Activated CD8-positive, alpha-beta memory T cell treated with anti-CD3 and anti-CD28 coated beads, Interleukin-2, amount 10 ng/mL, durations not matched to agents 7 days and 5 days (primary cell): ENCODE measurements at regions not wholly inside any gene's neighbourhood (a gene's known extent, or its start where the extent isn't known, plus 50 kb on each side); places are given as distances from the start of the nearest gene placed in this dataset.

Experiments used
- ATAC-seq: fragments of 150-1000 bp; cut with Tn5 transposase; one replicate; pipeline ENCODE4 v1.10.0; 2021; ENCODE audit warnings: moderate library complexity
- CTCF ChIA-PET: fragments of 350-600 bp; sonication (Branson Sonifier 250); formaldehyde crosslinking; loops from one replicate; lab custom pipeline; 2021; ENCODE audit warnings: antibody characterized with exemption; lab: Charles Lee
- DNase-seq: peaks from one replicate; pipeline ENCODE4 v3.0.0-alpha.2; 2020
- H3K27ac Mint-ChIP-seq: one replicate; pipeline ENCODE4 v1.8.0; 2021; ENCODE audit warnings: mild to moderate bottlenecking, mixed read lengths
- H3K27me3 Mint-ChIP-seq: one replicate; pipeline ENCODE4 v1.8.0; 2021; ENCODE audit warnings: mixed read lengths
- H3K36me3 Mint-ChIP-seq: one replicate; pipeline ENCODE4 v1.8.0; 2021; ENCODE audit warnings: mild to moderate bottlenecking, mixed read lengths
- H3K4me1 Mint-ChIP-seq: one replicate; pipeline ENCODE4 v1.8.0; 2021; ENCODE audit warnings: mixed read lengths
- H3K4me3 Mint-ChIP-seq: one replicate; pipeline ENCODE4 v1.8.0; 2021; ENCODE audit warnings: mild to moderate bottlenecking, moderate library complexity, mixed read lengths
- H3K9me3 Mint-ChIP-seq: one replicate; pipeline ENCODE4 v1.8.0; 2022; ENCODE audit warnings: low read depth, mixed read lengths

DNA sequence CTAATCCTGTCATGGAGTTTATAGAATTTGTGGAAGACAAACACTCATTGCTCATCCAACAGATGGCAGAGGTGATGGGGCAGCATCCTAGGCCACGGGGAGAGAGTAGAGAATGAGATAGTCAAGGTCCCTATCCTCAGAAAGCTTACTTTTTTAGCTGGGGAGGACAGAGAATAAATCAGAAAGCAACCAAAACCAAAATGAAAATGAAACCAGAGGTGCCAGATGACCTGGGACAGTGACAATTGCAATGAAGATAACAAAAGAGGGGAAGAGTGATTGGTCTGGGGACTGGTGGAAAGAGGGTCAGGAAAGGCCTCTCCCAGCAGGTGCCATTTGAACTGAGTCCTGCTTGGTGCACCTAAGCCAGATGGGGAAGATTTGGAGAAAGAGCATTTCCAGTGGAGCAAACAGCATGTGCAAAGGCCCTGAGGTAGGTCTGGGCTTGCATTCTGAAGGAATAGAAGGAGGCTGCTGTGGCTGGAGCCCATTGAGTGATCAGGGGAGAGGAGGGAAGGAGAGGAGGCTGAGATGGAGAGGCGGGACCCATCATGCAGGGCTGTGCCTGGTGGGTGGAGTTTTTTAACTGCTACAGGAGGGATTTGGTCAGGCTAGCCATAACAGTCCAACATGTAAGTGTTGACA is 164.1 kb downstream of the RPS24 start:
- ATAC-seq = no peak
- CTCF ChIA-PET = no interaction called here
- no peak for DNase-seq
- Mint-ChIP-seq H3K36me3 (no peaks in the 10 kb centered on the region), H3K27me3 (peaks cover 5% of the 10 kb centered on the region), H3K9me3 (peaks cover 3% of the 10 kb centered on the region), H3K4me3 (no peak overlapping the region), H3K27ac (no peak overlapping the region), H3K4me1 (no peaks in the 10 kb centered on the region)

DNA sequence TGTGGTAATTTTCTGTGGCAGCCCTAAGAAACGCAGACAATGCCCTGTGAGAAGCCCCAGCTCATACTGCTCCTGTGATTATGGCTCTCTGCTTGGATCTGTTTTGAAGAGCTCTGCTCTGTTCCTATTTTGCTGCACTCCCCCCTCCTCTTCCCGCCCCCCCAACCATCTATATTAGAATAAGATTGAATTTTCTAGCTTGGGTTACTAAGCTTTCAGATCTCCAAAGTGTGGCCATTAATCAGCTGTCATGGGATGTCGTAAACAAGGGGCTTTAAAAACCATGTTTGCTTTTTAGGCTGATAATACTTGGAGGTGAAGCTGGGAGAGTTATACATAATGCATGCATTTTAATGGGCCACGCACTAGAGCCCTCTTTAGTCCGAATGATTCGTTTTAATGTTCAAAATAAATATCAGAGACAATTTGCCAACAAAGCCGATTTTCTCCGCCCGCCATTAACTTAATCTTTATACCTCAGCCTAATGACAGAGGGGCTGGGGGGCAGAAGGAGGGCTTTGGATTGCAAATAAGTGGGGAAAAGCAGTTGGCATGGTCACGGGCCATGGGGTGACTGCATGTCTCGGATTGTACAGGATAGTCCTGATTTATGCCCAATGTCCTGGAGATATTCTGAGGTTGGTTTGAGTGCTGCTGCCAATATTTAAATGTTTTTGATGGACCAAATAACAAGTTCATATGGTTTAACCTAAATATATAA is 165.5 kb downstream of the RPS24 start:
- Mint-ChIP-seq H3K9me3 (no peaks in the 10 kb centered on the region), H3K27me3 (peaks cover 5% of the 10 kb centered on the region), H3K27ac (no peak overlapping the region), H3K4me1 (no peaks in the 10 kb centered on the region), H3K4me3 (no peak overlapping the region), H3K36me3 (no peaks in the 10 kb centered on the region)
- ATAC-seq = no peak
- CTCF ChIA-PET = interaction anchor here (1.2 to 1.4 kb wide), 2 partner anchors 9 to 152 kb away, joined by 4 read pairs; no protein-coding TSS in a partner anchor
- no peak for DNase-seq

DNA sequence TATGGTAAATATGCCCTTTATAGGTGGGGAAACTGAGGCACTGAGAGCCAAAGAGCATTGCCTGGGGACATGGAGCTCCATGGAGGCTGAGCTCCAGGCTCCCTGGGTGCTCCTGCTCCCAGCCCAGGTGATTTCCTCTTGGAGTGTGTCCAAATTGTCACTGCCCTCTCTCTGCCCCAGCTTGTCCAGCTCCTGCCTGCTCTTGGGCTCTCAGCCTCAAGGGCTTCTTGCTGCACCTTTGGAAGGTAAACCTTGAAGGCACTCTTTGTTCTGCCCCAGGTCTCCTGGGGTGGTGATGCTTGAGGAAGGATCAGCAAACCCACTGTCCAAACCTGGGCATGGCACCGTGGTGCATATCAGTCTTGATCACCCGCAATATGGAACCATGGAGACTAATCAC is 166.1 kb downstream of the RPS24 start:
- Mint-ChIP-seq H3K27me3 (peaks cover 5% of the 10 kb centered on the region), H3K4me3 (no peak overlapping the region), H3K4me1 (no peaks in the 10 kb centered on the region), H3K36me3 (no peaks in the 10 kb centered on the region), H3K27ac (no peak overlapping the region), H3K9me3 (no peaks in the 10 kb centered on the region)
- DNase-seq (no peak), ATAC-seq (no peak)
- CTCF ChIA-PET = interaction anchor here (1.2 kb wide), 1 partner anchor 10 kb away, joined by 4 read pairs; no protein-coding TSS in a partner anchor

DNA sequence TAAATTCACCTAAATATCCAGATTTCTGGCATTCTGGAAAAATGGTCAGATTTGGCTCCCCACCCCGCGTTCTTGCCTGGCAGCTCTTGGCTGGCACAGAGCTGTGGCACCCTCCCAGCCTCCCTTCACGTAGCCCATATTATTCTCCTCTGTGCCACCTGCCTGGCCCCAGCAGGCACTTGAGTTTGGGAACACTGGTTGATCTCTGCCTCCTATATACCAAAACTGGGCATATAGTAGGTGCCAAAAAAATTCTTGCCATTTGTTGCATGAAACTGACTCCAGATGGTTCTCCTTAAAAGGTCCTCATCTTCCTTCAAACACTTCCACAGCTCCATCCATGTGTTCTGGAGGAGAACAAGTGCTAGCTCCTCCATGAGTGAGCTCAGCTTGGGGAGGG is 167.0 kb downstream of the RPS24 start:
- Mint-ChIP-seq H3K27me3 (peaks cover 5% of the 10 kb centered on the region), H3K4me3 (no peak overlapping the region), H3K36me3 (no peaks in the 10 kb centered on the region), H3K4me1 (peaks cover 2% of the 10 kb centered on the region), H3K9me3 (no peaks in the 10 kb centered on the region), H3K27ac (no peak overlapping the region)
- ATAC-seq = no peak
- no peak for DNase-seq
- CTCF ChIA-PET = no interaction called here

DNA sequence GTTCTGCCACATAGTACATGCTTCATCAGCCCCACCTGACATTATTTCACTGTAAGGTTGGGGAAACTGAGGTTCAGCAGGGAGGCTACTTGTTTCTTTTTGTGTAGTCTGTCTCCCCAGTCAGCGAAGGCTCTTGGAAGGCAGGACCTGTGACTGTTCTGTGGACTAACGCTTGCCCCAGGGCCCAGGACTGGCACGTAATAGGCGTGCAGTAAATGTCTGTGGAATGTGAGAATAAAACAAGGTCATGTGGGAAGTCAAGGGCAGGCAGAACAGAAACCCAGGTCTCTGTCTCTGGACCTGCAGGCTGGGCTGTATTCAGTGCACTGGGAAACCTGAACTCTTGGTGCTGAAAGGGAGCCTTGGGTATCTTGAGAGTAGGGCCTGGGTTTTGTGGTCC is 168.7 kb downstream of the RPS24 start:
- Mint-ChIP-seq H3K27me3 (peaks cover 5% of the 10 kb centered on the region), H3K4me3 (no peak overlapping the region), H3K4me1 (peaks cover 4% of the 10 kb centered on the region), H3K36me3 (no peaks in the 10 kb centered on the region), H3K9me3 (no peaks in the 10 kb centered on the region), H3K27ac (no peak overlapping the region)
- ATAC-seq (no peak), DNase-seq (no peak)
- CTCF ChIA-PET = no interaction called here

DNA sequence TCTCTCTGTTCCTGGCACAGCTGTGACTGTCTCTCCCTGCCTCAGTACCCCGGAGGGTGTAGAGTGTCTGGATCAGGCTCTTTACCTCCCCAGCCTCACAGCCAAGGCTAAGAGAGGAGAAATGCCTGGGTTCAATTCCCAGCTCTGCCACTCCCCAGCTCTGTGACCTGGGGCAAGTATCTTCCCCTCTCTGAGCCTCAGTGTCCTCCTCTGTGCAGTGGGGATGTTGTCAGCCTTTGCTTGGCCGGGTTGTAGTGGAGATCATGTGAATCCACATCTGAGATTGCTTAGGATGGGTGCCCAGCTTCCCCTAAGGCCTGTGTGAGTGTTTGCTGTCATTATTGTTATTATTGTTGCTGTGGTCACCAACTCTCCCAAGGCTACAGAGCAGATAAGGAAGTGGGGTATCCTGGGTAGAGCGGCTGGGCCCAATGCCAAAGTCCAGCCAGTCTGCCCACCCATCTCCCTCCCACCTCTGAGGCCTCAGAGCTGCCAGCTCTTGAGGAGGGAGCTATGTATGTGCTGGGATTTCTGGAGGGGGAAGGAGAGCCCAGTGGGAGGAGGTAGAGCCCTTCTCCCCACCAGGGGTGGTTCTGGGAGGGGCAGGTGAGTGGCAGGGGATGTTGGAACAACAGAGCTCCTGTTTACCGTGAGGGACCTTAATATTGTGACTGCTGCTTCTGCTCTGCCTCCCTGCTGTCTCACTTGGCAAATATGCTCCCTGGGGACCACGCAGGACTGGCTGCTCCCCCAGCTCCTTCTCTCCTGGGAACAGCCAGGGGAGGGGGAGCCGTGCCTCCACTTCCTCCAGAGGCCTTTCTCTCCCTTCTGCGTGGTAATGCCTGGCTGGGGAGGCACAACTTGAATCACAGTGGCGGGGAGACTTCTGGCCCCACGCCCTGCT is 170.5 kb downstream of the RPS24 start:
- no peak for ATAC-seq
- no peak overlapping the region for H3K27ac Mint-ChIP-seq

DNA sequence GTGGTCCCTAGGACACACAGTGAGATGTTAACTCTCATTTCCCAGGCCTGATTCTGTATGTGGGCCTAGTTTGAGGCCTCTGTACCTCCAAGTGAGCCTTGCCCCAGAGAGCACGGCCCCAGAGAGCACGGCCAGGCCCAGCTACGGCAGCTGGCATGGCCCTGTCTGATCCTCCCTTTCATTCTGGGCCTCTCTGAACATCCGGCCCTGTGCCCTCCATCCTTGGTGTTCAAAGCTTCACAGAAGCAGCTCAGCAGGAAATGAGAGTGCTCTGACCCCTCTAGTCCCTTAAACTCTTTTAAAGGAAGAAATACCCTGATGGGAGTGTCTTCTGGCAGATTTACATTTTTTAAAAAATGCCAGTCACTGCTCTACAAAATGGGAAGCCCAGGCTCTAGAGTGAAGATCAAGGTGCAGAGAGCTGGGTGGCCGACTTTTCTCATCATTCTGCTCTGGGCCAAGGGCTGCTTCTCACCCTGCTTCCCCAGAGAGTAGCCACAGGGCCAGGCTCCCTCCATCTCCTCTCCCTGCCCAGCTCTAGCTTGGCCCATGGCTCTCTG is 171.9 kb downstream of the RPS24 start:
- ATAC-seq = no peak

More for the DNA sequence above, 170.5 kb downstream of the RPS24 start:
- CTCF ChIA-PET = no interaction called here
- Mint-ChIP-seq H3K4me3 (no peak overlapping the region), H3K36me3 (no peaks in the 10 kb centered on the region), H3K4me1 (peaks cover 6% of the 10 kb centered on the region), H3K27me3 (peaks cover 8% of the 10 kb centered on the region), H3K9me3 (no peaks in the 10 kb centered on the region)
- DNase-seq = no peak

DNA sequence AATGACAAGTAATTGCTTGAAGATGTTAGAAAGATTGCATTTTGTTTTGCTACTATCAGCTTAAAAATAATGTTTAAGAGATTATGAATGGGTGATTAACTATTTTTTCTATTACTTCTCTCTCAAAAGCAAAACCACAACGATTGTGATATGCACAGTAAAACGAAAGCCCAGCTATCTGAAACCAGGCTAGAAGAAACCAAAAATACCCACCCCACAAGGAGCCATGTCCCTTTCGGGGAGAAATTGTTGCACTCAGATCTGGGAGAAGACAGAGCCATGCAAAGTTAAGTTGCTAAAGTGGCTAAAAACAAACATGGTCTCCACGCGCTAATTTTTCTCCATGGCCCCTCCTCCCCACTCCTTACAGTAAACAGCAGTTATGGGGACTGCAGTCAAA is 173.6 kb downstream of the RPS24 start:
- ATAC-seq (no peak), DNase-seq (no peak)
- CTCF ChIA-PET = no interaction called here
- Mint-ChIP-seq H3K4me3 (no peak overlapping the region), H3K36me3 (no peaks in the 10 kb centered on the region), H3K4me1 (peaks cover 6% of the 10 kb centered on the region), H3K27me3 (peaks cover 5% of the 10 kb centered on the region), H3K27ac (no peak overlapping the region), H3K9me3 (no peaks in the 10 kb centered on the region)

More for the DNA sequence above, 171.9 kb downstream of the RPS24 start:
- CTCF ChIA-PET = interaction anchor here (1.2 kb wide), 1 partner anchor 990 kb away, joined by 3 read pairs; no protein-coding TSS in a partner anchor
- Mint-ChIP-seq H3K27me3 (peaks cover 10% of the 10 kb centered on the region), H3K4me3 (no peak overlapping the region), H3K36me3 (no peaks in the 10 kb centered on the region), H3K4me1 (peaks cover 6% of the 10 kb centered on the region), H3K9me3 (no peaks in the 10 kb centered on the region), H3K27ac (peak overlapping the region; percentile 61)
- no peak for DNase-seq

DNA sequence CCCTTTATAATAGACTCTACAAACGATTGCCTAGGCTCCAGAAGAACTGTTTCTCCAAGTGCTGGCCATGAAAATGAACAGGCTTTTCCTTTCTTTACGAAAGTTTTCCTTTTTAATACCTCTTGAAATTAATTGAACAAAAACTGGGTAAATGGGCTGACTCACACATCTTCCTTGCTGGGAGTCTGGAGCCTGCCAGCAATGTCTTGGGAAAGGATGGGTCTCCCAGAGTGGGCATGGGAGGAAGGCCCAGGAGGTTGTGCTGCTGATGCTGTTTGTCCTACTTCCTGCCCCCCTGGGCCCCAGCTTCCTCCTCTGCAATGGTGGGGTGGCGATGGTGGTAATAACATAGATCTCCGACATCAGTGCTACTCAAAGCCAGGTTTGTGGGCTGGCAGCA is 174.1 kb downstream of the RPS24 start:
- H3K9me3 Mint-ChIP-seq = no peaks in the 10 kb centered on the region
- no peak for ATAC-seq
- CTCF ChIA-PET = no interaction called here

DNA sequence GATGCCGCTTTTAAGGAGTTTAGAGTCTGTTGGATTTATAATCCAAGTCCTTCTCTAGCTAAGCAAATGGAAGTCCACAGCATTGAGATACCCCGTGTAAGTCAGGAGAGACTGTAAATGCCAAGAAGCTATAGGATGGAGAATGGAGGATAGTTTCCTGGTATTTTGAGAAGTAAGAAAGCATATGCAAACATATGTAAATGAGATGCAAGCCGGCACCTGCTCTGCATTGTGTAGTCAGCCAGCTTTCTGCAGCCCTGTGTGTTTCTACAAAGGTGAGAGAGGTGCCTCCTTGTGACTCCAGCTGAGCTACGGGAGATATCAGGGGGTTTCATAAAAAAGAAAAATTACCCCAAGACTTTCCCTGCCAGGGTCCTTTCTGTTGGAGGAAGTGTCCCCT is 176.3 kb downstream of the RPS24 start:
- Mint-ChIP-seq H3K4me1 (peaks cover 6% of the 10 kb centered on the region), H3K4me3 (no peak overlapping the region), H3K9me3 (no peaks in the 10 kb centered on the region), H3K36me3 (no peaks in the 10 kb centered on the region), H3K27ac (no peak overlapping the region), H3K27me3 (peaks cover 13% of the 10 kb centered on the region)
- DNase-seq (no peak), ATAC-seq (no peak)
- CTCF ChIA-PET = no interaction called here

More for the DNA sequence above, 174.1 kb downstream of the RPS24 start:
- Mint-ChIP-seq H3K36me3 (no peaks in the 10 kb centered on the region), H3K4me3 (no peak overlapping the region), H3K4me1 (peaks cover 6% of the 10 kb centered on the region), H3K27me3 (peaks cover 5% of the 10 kb centered on the region), H3K27ac (no peak overlapping the region)
- no peak for DNase-seq

DNA sequence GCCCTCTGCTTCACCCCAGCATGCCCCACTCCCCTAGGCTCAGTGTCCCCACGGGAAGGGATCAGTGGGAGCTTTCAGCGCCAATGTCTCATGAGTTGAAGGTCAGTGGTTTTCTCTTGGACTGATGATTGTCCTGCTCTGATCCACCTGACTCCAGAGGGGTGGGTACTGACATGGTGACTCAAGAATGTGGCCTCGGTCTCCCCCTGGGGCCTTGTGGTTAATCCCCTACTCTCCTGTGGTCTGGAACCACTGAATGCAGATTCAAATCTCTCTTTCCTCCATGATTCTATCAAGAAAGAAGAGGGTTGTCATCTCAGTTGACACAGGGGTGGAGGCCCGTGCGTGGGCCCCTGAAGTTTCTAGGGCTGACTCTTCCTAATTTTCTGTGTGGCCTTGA is 176.9 kb downstream of the RPS24 start:
- H3K4me3 Mint-ChIP-seq = no peak overlapping the region
- no peaks in the 10 kb centered on the region for H3K9me3 Mint-ChIP-seq
- CTCF ChIA-PET = no interaction called here
- H3K4me1 Mint-ChIP-seq = peaks cover 5% of the 10 kb centered on the region
- no peak for DNase-seq
- H3K27me3 Mint-ChIP-seq = peaks cover 19% of the 10 kb centered on the region
- H3K27ac Mint-ChIP-seq = no peak overlapping the region
- no peak for ATAC-seq
- H3K36me3 Mint-ChIP-seq = no peaks in the 10 kb centered on the region

DNA sequence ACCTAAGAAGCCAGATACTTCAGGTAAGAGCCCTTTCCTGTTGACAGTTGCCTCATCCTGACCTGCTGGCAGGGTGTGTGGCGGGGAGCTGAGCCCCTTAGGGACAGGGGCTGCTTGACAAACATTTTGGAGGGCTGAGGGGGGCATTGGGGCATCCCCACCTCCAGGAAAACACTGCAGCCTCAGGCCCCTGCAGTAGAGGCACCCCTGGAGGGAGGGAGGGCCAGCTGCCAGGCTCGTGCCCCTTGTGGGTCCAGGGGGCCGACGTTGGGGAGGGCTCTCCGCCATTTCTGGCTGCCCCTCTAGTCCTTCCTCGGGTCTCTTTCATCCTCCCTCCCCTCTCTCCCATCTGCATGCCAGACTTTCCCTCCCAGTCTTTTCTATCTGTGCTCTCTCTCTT is 177.3 kb downstream of the RPS24 start:
- DNase-seq = no peak
- H3K4me1 Mint-ChIP-seq = peaks cover 3% of the 10 kb centered on the region
- CTCF ChIA-PET = no interaction called here

DNA sequence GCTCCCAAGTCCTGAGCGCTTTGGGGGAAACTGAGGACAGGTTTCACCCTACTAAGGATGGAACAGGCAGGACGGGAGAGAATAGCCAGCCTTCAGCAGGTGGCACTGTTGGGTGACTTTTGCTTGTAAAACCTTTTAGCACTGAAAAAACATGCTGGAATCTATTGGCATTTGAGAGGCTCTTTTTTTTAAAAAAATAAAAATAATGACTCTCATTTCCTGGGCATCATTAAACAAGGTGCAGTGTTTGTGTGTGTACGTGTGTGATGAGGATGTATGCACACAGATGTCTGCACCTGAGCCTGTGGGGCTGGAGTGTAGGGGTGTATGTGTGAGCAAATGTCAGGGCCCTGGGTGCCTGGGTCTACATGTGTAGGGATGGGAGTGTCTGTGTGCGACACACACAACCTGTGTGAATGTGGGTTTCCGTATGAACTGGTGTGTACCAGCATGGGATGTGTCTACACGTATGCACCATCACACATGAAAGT is 177.9 kb downstream of the RPS24 start:
- Mint-ChIP-seq H3K36me3 (no peaks in the 10 kb centered on the region), H3K27me3 (peaks cover 27% of the 10 kb centered on the region), H3K4me1 (peaks cover 3% of the 10 kb centered on the region), H3K4me3 (no peak overlapping the region), H3K27ac (no peak overlapping the region), H3K9me3 (no peaks in the 10 kb centered on the region)
- ATAC-seq (no peak), DNase-seq (no peak)
- CTCF ChIA-PET = no interaction called here

More for the DNA sequence above, 177.3 kb downstream of the RPS24 start:
- Mint-ChIP-seq H3K36me3 (no peaks in the 10 kb centered on the region), H3K27ac (no peak overlapping the region), H3K27me3 (peaks cover 22% of the 10 kb centered on the region), H3K9me3 (no peaks in the 10 kb centered on the region), H3K4me3 (no peak overlapping the region)
- ATAC-seq = no peak
